Uterus (tissue), 2 donors: ENCODE measurements at regions not wholly inside any gene's neighbourhood (a gene's known extent, or its start where the extent isn't known, plus 50 kb on each side); places are given as distances from the start of the nearest gene placed in this dataset.

ENCODE experiments used
- CTCF ChIP-seq, 4 experiments: fragments of 200-600 bp in 2 of 4; fragments of 450-650 bp in 2 of 4; sonication (generic) in 2 of 4; IDR thresholded peaks; one replicate each; pipeline ENCODE4 v1.5.1; 2016 to 2019; ENCODE audit warnings: antibody characterized with exemption in 4 of 4, mild to moderate bottlenecking in 2 of 4, moderate library complexity in 1 of 4
- POLR2A ChIP-seq, 2 donors: fragments of 450-650 bp; IDR thresholded peaks; one replicate each; pipeline ENCODE4 v1.6.1; 2016; ENCODE audit warnings: antibody characterized with exemption in 2 of 2, mild to moderate bottlenecking in 1 of 2, moderate library complexity in 1 of 2

GRCh38 chr20:52039790-52040189, 151.8 kb downstream of the ZFP64 start:
- TF ChIP-seq CTCF (IDR thresholded peaks at IDR 0.05) (no peak), POLR2A (IDR thresholded peaks at IDR 0.05) (no peak)
